HepG2 (cell line): ENCODE measurements at regions not wholly inside any gene's neighbourhood (a gene's known extent, or its start where the extent isn't known, plus 50 kb on each side); places are given as distances from the start of the nearest gene placed in this dataset.

ENCODE experiments used
- EED ChIP-seq: sonication (generic); formaldehyde crosslinking; IDR thresholded peaks from 2 replicates; pipeline ENCODE4 v1.5.0; 2020; ENCODE audit warnings: mild to moderate bottlenecking, missing genetic modification reagents
- ESRRA ChIP-seq: sonication (generic); formaldehyde crosslinking; IDR thresholded peaks from 2 replicates; pipeline ENCODE4 v1.5.1; 2020; ENCODE audit warnings: mild to moderate bottlenecking, low read depth, missing genetic modification reagents
- GPN1 ChIP-seq: sonication (generic); formaldehyde crosslinking; IDR thresholded peaks from 2 replicates; pipeline ENCODE4 v1.5.1; 2020; ENCODE audit warnings: missing genetic modification reagents, borderline replicate concordance
- KDM5A ChIP-seq: fragments of 200-600 bp; sonication (generic); IDR thresholded peaks from 2 replicates; pipeline ENCODE4 v1.7.0; 2018; ENCODE audit warnings: antibody characterized with exemption, mild to moderate bottlenecking, low read length, borderline replicate concordance
- KLF13 ChIP-seq: sonication (generic); formaldehyde crosslinking; IDR thresholded peaks from 2 replicates; pipeline ENCODE4 v1.4.0; 2020; ENCODE audit warnings: mild to moderate bottlenecking, missing genetic modification reagents
- MIER2 ChIP-seq: IDR thresholded peaks from 2 replicates; pipeline ENCODE4 v1.6.1; 2016; ENCODE audit warnings: missing biosample characterization, missing genetic modification reagents
- SOX6 ChIP-seq, 2 experiments: fragments of 450-650 bp in 1 of 2; sonication (generic) in 1 of 2; formaldehyde crosslinking in 1 of 2; IDR thresholded peaks; 2 replicates each; pipeline versions ENCODE4 v1.4.0 to v1.6.1; 2017 to 2020; ENCODE audit warnings: antibody characterized with exemption in 1 of 2, mild to moderate bottlenecking in 1 of 2, missing genetic modification reagents in 1 of 2
- U2AF1 ChIP-seq: fragments of 200-400 bp; formaldehyde crosslinking; optimal IDR thresholded peaks from 2 replicates; pipeline ENCODE3; 2017; ENCODE audit warnings: mild to moderate bottlenecking, low read depth, low read length
- ZNF142 ChIP-seq: sonication (generic); formaldehyde crosslinking; IDR thresholded peaks from 2 replicates; pipeline ENCODE4 v1.4.0; 2020; ENCODE audit warnings: missing genetic modification reagents
- ZNF3 ChIP-seq: IDR thresholded peaks from 2 replicates; pipeline ENCODE4 v1.7.0; 2017; ENCODE audit warnings: inconsistent platforms
- ZNF446 ChIP-seq: sonication (generic); formaldehyde crosslinking; IDR thresholded peaks from 2 replicates; pipeline ENCODE4 v1.5.0; 2020; ENCODE audit warnings: mild to moderate bottlenecking, missing genetic modification reagents
- ZNF546 ChIP-seq: sonication (generic); formaldehyde crosslinking; conservative IDR thresholded peaks from 2 replicates; pipeline ENCODE4 v1.8.1; 2023; ENCODE audit warnings: mild to moderate bottlenecking, missing genetic modification reagents
- ZNF652 ChIP-seq: IDR thresholded peaks from 2 replicates; pipeline ENCODE4 v1.6.1; 2016; ENCODE audit warnings: low read depth, borderline replicate concordance
- ZSCAN22 ChIP-seq: sonication (generic); formaldehyde crosslinking; IDR thresholded peaks from 2 replicates; pipeline ENCODE4 v1.4.0; 2020; ENCODE audit warnings: mild to moderate bottlenecking, missing genetic modification reagents

DNA sequence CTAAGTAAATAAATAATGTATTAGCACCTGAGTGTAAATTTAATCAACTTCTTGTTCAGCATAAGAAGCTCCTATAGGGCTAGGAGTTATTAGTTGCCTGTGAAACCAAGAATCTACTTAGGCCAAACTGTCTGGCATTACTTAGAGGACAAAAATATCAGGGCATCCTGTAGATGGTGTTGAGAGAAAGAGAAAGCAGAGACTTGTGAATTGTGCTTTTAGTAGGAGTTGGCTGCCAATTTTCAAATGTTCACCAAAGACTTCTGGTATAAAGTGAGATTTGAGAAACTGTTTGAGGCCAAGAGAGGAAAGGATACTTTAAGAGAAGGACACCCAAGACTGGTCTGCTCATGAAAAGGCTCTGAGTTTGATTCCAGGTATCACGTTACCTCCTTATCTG is 315.5 kb upstream of the DEPDC1 start (continued):
- TF ChIP-seq ZNF142 (CRISPR knock-in tag) = no peak
- no peak for TF ChIP-seq ZNF446 (CRISPR knock-in tag)
- no peak for TF ChIP-seq ZNF546
- no peak for TF ChIP-seq KLF13
- TF ChIP-seq ZNF652 (CRISPR knock-in tag) = no peak
- TF ChIP-seq SOX6 (IDR thresholded peaks at IDR 0.05) = no peak
- no peak for TF ChIP-seq SOX6 (CRISPR knock-in tag; IDR thresholded peaks at IDR 0.05)
- TF ChIP-seq KDM5A = no peak
- TF ChIP-seq EED (CRISPR knock-in tag) = no peak
- no peak for TF ChIP-seq ZSCAN22 (CRISPR knock-in tag)
- no peak for TF ChIP-seq MIER2 (CRISPR knock-in tag)
- TF ChIP-seq ESRRA (CRISPR knock-in tag) = no peak
- TF ChIP-seq ZNF3 = no peak
- no peak for TF ChIP-seq U2AF1
- no peak for TF ChIP-seq GPN1 (CRISPR knock-in tag)
